Uterus (tissue), 2 donors: ENCODE measurements at regions not wholly inside any gene's neighbourhood (a gene's known extent, or its start where the extent isn't known, plus 50 kb on each side); places are given as distances from the start of the nearest gene placed in this dataset.

ENCODE experiments used
- CTCF ChIP-seq, 4 experiments: fragments of 200-600 bp in 2 of 4; fragments of 450-650 bp in 2 of 4; sonication (generic) in 2 of 4; IDR thresholded peaks; one replicate each; pipeline ENCODE4 v1.5.1; 2016 to 2019; ENCODE audit warnings: antibody characterized with exemption in 4 of 4, mild to moderate bottlenecking in 2 of 4, moderate library complexity in 1 of 4
- POLR2A ChIP-seq, 2 donors: fragments of 450-650 bp; IDR thresholded peaks; one replicate each; pipeline ENCODE4 v1.6.1; 2016; ENCODE audit warnings: antibody characterized with exemption in 2 of 2, mild to moderate bottlenecking in 1 of 2, moderate library complexity in 1 of 2

GRCh38 chr6:82741996-82742385, 323.6 kb downstream of the UBE3D start:
- no peak for TF ChIP-seq POLR2A (IDR thresholded peaks at IDR 0.05)
- TF ChIP-seq CTCF (IDR thresholded peaks at IDR 0.05) = no peak
